ENCODE measurements at regions not wholly inside any gene's neighbourhood (a gene's known extent, or its start where the extent isn't known, plus 50 kb on each side); places are given as distances from the start of the nearest gene placed in this dataset.

GRCh38 chr3:150105025-150105424, 134.3 kb upstream of the PFN2 start:
- ChIA-PET POLR2A (no interaction called here), CTCF (no interaction called here)
- Mint-ChIP-seq H3K36me3 (ENCODE audit: insufficient read depth, unreplicated experiment) (no peaks in the 10 kb centered on the region), H3K4me1 (ENCODE audit: low read depth, unreplicated experiment) (no peaks in the 10 kb centered on the region), H3K27ac (ENCODE audit: unreplicated experiment) (no peak overlapping the region), H3K4me3 (ENCODE audit: unreplicated experiment) (no peak overlapping the region), H3K9me3 (ENCODE audit: unreplicated experiment) (no peaks in the 10 kb centered on the region), H3K27me3 (ENCODE audit: insufficient read depth, unreplicated experiment) (no peaks in the 10 kb centered on the region)
- no peak for DNase-seq
- intact Hi-C loops (cut with micrococcal nuclease; ENCODE audit: unreplicated experiment): no loop called here
- Histone ChIP-seq H3K9me3 (peaks cover 6% of the 10 kb centered on the region; the same call in 1 of the 2 replicates), H3K4me1 (no peaks in the 10 kb centered on the region), H3K36me3 (ENCODE audit: control insufficient read depth, insufficient read depth, low read length) (no peaks in the 10 kb centered on the region), H3K27me3 (replicated peaks; ENCODE audit: control insufficient read depth, insufficient read depth, low read length) (no peaks in the 10 kb centered on the region), H3K4me3 (ENCODE audit: low read depth, low read length) (no peak overlapping the region)
- BruUV-seq (replicated peaks): no TSS peak
- TF ChIP-seq, protein P1, sequence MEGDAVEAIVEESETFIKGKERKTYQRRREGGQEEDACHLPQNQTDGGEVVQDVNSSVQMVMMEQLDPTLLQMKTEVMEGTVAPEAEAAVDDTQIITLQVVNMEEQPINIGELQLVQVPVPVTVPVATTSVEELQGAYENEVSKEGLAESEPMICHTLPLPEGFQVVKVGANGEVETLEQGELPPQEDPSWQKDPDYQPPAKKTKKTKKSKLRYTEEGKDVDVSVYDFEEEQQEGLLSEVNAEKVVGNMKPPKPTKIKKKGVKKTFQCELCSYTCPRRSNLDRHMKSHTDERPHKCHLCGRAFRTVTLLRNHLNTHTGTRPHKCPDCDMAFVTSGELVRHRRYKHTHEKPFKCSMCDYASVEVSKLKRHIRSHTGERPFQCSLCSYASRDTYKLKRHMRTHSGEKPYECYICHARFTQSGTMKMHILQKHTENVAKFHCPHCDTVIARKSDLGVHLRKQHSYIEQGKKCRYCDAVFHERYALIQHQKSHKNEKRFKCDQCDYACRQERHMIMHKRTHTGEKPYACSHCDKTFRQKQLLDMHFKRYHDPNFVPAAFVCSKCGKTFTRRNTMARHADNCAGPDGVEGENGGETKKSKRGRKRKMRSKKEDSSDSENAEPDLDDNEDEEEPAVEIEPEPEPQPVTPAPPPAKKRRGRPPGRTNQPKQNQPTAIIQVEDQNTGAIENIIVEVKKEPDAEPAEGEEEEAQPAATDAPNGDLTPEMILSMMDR (IDR thresholded peaks at IDR 0.05; ENCODE audit: insufficient read depth in 1 of 2, low read depth in 1 of 2, low read length in 1 of 2, severe bottlenecking in 1 of 2, unreplicated experiment in 1 of 2): no peak

DNA sequence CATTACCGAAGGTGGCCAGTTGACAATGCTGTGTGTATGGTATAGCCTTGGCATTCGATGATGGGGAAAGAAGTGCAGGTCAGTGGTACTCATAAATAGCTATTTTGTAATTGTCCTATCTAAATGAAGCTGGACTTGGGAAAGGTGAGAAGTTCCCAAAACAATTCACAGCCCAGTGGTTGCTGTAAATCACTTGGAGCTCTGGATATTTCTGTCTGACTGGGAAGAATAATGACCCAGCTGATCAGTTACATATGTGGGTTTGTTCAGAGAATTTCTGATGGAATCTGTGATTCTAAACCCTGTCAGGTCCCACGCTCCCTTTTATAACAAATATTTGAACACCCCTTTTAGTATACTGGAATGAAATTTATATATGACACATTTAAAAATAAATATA, 133.9 kb upstream of the PFN2 start:
- no peak overlapping the region for H3K4me3 Mint-ChIP-seq (ENCODE audit: unreplicated experiment)

DNA sequence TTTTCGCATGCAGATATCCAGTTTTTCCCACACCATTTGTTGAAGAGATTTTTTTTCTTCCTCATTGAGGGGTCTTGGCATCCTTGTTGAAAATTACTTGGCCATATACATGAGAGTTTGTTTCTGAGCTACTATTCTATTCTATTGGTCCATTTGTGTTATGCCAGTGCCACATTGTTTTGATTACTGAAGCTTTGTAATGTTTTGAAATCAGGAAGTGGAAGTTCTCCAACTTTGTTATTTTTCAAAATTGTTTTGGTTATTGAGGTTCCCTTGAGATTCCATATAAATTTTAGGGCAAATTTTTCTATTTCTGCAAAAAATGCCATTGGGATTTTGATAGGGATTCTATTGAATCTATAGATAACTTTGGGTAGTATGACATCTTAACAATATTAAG, 130.3 kb upstream of the PFN2 start:
- ChIA-PET CTCF (no interaction called here), POLR2A (no interaction called here)
- Histone ChIP-seq H3K4me1 (no peaks in the 10 kb centered on the region), H3K36me3 (ENCODE audit: control insufficient read depth, insufficient read depth, low read length) (no peaks in the 10 kb centered on the region), H3K27me3 (replicated peaks; ENCODE audit: control insufficient read depth, insufficient read depth, low read length) (no peaks in the 10 kb centered on the region), H3K4me3 (ENCODE audit: low read depth, low read length) (no peak overlapping the region), H3K9me3 (peaks cover 6% of the 10 kb centered on the region; the same call in 1 of the 2 replicates)
- Mint-ChIP-seq H3K27me3 (ENCODE audit: insufficient read depth, unreplicated experiment) (no peaks in the 10 kb centered on the region), H3K4me1 (ENCODE audit: low read depth, unreplicated experiment) (no peaks in the 10 kb centered on the region), H3K36me3 (ENCODE audit: insufficient read depth, unreplicated experiment) (no peaks in the 10 kb centered on the region), H3K4me3 (ENCODE audit: unreplicated experiment) (no peak overlapping the region), H3K27ac (ENCODE audit: unreplicated experiment) (no peak overlapping the region), H3K9me3 (ENCODE audit: unreplicated experiment) (no peaks in the 10 kb centered on the region)
- intact Hi-C loops (cut with micrococcal nuclease; ENCODE audit: unreplicated experiment): no loop called here
- TF ChIP-seq, protein P1 (IDR thresholded peaks at IDR 0.05; ENCODE audit: insufficient read depth in 1 of 2, low read depth in 1 of 2, low read length in 1 of 2, severe bottlenecking in 1 of 2, unreplicated experiment in 1 of 2): no peak
- DNase-seq: no peak
- BruUV-seq (replicated peaks): no TSS peak

More for the DNA sequence above, 133.9 kb upstream of the PFN2 start:
- no peaks in the 10 kb centered on the region for H3K4me1 Mint-ChIP-seq (ENCODE audit: low read depth, unreplicated experiment)
- ChIA-PET CTCF (no interaction called here), POLR2A (no interaction called here)
- no peak for DNase-seq
- H3K27ac Mint-ChIP-seq (ENCODE audit: unreplicated experiment): no peak overlapping the region
- no peaks in the 10 kb centered on the region for H3K27me3 Mint-ChIP-seq (ENCODE audit: insufficient read depth, unreplicated experiment)
- H3K9me3 Mint-ChIP-seq (ENCODE audit: unreplicated experiment): no peaks in the 10 kb centered on the region
- Histone ChIP-seq H3K4me1 (no peaks in the 10 kb centered on the region), H3K27me3 (replicated peaks; ENCODE audit: control insufficient read depth, insufficient read depth, low read length) (no peaks in the 10 kb centered on the region), H3K36me3 (ENCODE audit: control insufficient read depth, insufficient read depth, low read length) (no peaks in the 10 kb centered on the region), H3K9me3 (peaks cover 6% of the 10 kb centered on the region; the same call in 1 of the 2 replicates), H3K4me3 (ENCODE audit: low read depth, low read length) (no peak overlapping the region)
- no TSS peak for BruUV-seq (replicated peaks)
- no peaks in the 10 kb centered on the region for H3K36me3 Mint-ChIP-seq (ENCODE audit: insufficient read depth, unreplicated experiment)
- intact Hi-C loops (cut with micrococcal nuclease; ENCODE audit: unreplicated experiment): no loop called here
- TF ChIP-seq, protein P1 (IDR thresholded peaks at IDR 0.05; ENCODE audit: insufficient read depth in 1 of 2, low read depth in 1 of 2, low read length in 1 of 2, severe bottlenecking in 1 of 2, unreplicated experiment in 1 of 2): no peak
